ENCODE measurements at regions not wholly inside any gene's neighbourhood (a gene's known extent, or its start where the extent isn't known, plus 50 kb on each side); places are given as distances from the start of the nearest gene placed in this dataset.
"Not testable (repeated sequence)": the region's sequence is repeated elsewhere in the genome, so short reads cannot be mapped to it uniquely, and the experiment has no call there.

DNA sequence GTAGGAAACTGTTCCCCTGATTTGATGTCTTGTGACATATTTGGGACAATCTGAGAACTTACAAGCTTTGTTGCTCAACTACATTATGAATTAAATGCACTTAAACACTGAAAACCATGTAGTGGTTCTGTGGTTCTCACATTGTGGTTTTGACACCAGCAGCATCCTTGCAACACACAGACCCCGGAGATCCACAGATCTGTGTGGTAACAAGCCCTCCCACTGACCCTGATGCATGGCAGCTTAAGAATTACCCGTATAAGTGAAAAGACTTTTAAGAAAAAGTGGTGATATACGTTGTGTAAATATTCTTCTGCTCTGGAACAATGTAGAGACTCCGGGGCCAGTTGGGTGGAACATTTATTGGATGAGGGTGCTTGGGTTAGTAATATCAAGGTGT is 127.4 kb upstream of the ANKRD30BL start:
- H4K20me1 ChIP-seq (ENCODE audit: insufficient read depth); H3K79me2 ChIP-seq (ENCODE audit: insufficient read depth, low read depth); H3K27me3 ChIP-seq (ENCODE audit: insufficient read depth, low read depth); H2AFZ ChIP-seq (ENCODE audit: low read depth); H3K27ac ChIP-seq; H3K9ac ChIP-seq; H3K4me2 ChIP-seq; H3K36me3 ChIP-seq (ENCODE audit: insufficient read depth); H3K4me1 ChIP-seq (ENCODE audit: low read depth, poor library complexity, severe bottlenecking); H3K4me3 ChIP-seq (IDR thresholded peaks at IDR 0.05; ENCODE audit: insufficient read depth, low read depth, low read length): not testable (repeated sequence)

DNA sequence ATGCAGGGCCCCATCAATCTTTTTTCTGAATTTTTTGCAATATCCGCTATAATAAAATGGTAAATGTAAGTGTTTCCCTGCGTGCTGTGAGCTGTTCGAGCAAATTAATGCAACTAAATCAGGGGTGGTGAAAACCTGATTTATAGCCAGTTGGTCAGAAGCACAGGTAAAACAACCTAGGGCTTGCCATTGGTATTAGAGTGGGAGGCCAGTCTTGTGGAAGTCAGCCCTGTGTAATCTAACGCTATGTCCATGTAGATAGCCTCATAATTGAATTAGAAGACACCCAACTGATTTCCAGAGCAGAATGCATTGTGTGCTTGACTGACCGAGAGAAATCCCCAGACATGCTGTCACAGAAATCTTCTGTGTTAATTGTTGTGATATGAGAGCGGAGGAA is 126.8 kb upstream of the GPR39 start:
- not testable (repeated sequence) for H2AFZ ChIP-seq (ENCODE audit: low read depth); H3K4me2 ChIP-seq; H3K27ac ChIP-seq; H3K79me2 ChIP-seq (ENCODE audit: insufficient read depth, low read depth); H3K4me3 ChIP-seq (IDR thresholded peaks at IDR 0.05; ENCODE audit: insufficient read depth, low read depth, low read length); H3K27me3 ChIP-seq (ENCODE audit: insufficient read depth, low read depth); H3K36me3 ChIP-seq (ENCODE audit: insufficient read depth); H3K9ac ChIP-seq; H4K20me1 ChIP-seq (ENCODE audit: insufficient read depth); H3K4me1 ChIP-seq (ENCODE audit: low read depth, poor library complexity, severe bottlenecking)

DNA sequence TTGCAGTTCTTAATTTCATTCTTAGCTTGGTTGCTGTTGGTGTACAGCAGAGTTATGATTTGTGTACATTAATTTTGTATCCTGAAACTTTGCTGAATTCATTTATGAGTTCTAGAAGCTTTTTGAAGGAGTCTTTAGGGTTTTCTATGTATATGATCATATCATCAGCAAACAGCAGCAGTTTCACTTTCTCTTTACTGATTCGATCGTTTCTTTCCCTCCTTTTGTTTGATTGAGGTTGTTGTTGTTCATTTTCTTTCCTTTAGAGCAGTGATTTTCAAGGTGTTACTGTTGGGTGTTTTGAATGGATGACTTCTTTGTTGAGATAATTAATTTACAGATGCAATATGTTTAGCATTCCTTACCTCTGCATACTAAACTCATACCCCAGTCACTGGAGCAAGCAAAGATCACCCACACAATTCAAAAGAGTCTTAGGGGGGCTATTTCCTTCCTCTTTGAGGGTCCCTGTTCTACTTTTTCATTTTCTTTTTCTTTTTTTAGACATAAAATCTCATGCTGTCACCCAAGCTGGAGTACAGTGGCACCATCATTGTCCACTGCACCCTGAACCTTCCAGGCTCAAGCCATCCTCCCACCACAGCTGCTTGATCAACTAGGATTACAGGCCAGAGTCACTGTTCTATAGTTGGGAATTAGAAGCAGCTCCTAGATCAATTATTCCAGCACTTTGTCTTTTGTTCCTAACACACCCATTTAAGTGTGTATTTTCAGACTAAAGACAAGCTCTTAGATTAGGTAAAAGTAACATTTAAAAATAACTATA is 115.8 kb upstream of the GPR39 start:
- not testable (repeated sequence) for H3K4me3 ChIP-seq (IDR thresholded peaks at IDR 0.05; ENCODE audit: insufficient read depth, low read depth, low read length); H3K79me2 ChIP-seq (ENCODE audit: insufficient read depth, low read depth); H3K4me1 ChIP-seq (ENCODE audit: low read depth, poor library complexity, severe bottlenecking); H3K27me3 ChIP-seq (ENCODE audit: insufficient read depth, low read depth); H3K36me3 ChIP-seq (ENCODE audit: insufficient read depth); H4K20me1 ChIP-seq (ENCODE audit: insufficient read depth)
- peak overlapping the region; percentile 46; the same call in 1 of the 2 replicates for H3K27ac ChIP-seq
- peak overlapping the region; percentile 66 for H2AFZ ChIP-seq (ENCODE audit: low read depth)
- H3K4me2 ChIP-seq: peak overlapping the region; percentile 71
- peak overlapping the region; percentile 63; the same call in 1 of the 2 replicates for H3K9ac ChIP-seq

DNA sequence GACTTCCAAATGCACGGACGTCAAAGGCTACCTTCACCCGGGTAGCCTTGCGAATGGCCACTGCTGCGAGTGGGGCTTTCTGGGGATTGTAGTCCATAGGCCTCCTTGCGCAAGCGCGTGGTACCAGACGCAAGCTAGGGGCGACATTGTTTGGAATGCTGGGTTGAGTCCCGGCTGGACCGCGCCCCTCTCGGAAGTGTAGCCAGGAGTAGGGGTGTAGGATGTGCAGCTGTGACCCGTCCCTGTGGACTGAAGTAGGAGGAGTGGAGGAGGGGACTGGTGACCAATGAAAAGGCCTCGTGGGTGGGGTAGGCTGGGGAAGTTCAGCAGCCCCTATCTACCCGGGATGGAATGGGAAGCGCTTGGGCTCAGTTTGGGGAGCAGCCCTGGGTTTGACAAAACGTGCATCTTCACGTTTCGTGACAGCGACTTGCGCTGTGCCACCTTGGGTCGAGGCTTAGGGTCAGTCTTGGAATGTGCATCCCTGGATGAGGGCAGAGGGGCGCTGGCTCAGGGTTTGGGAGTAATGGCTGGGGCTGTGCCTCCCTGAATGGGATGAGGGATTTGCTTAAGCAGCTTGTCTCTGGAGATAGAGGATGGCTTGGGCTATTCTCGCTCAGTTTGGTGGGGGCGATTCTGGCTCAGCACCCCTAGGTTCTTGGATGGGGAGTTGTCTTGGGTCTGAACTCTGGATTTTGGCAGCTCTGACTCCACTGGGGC is 111.8 kb upstream of the GPR39 start:
- not testable (repeated sequence) for H3K4me2 ChIP-seq; H3K79me2 ChIP-seq (ENCODE audit: insufficient read depth, low read depth); H4K20me1 ChIP-seq (ENCODE audit: insufficient read depth); H3K4me1 ChIP-seq (ENCODE audit: low read depth, poor library complexity, severe bottlenecking); H3K27me3 ChIP-seq (ENCODE audit: insufficient read depth, low read depth); H3K36me3 ChIP-seq (ENCODE audit: insufficient read depth); H3K4me3 ChIP-seq (IDR thresholded peaks at IDR 0.05; ENCODE audit: insufficient read depth, low read depth, low read length); H3K9ac ChIP-seq; H3K27ac ChIP-seq; H2AFZ ChIP-seq (ENCODE audit: low read depth)

DNA sequence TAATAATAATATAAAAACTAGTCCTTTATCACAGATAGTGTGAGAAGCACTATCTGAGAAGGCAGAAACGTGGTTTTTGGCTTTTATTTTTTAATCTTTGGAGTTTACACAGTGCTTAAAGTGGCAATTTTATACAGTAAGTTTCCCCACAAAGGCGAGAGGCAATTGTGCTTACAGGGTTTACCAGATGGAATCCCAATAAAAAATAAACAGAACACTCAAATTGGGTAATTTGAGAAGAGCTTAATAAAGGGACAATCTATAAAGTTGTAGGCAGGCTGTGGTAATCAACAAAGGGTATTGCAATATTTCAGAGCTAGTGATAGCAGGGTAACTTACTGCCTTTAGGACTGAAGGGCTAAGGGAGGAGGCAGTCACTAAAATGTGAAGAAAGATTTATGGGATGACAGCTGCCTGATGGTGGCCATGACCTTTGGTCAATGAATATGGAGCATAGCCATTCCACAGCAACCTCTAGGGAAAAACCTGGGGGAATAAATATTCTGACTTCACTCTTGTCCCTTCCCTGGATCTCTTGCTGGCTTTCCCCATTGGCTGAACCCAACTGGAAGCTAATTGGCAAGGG is 108.9 kb upstream of the GPR39 start:
- H3K27ac ChIP-seq; H4K20me1 ChIP-seq (ENCODE audit: insufficient read depth); H3K4me3 ChIP-seq (IDR thresholded peaks at IDR 0.05; ENCODE audit: insufficient read depth, low read depth, low read length); H2AFZ ChIP-seq (ENCODE audit: low read depth); H3K4me2 ChIP-seq; H3K36me3 ChIP-seq (ENCODE audit: insufficient read depth); H3K79me2 ChIP-seq (ENCODE audit: insufficient read depth, low read depth); H3K4me1 ChIP-seq (ENCODE audit: low read depth, poor library complexity, severe bottlenecking); H3K9ac ChIP-seq; H3K27me3 ChIP-seq (ENCODE audit: insufficient read depth, low read depth): not testable (repeated sequence)

DNA sequence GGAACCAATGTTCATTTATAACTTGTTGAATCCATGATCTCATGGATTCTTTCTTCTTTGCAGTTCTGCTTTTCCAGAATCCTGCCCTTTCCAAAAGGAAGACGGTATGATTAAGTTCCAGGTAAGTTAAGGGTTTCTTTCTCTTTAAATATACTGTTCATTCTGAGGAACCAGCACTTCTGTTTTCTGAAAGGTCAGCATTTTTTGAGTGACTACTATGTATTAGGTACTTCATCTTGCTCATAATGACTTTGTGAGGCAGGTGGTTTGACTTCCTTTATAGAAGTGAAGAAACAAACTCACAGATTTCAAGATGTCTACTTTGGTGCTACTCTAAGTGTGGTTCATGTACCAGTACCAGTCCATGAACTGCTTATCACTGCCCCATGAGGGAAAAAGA is 107.4 kb upstream of the GPR39 start:
- H3K79me2 ChIP-seq (ENCODE audit: insufficient read depth, low read depth); H4K20me1 ChIP-seq (ENCODE audit: insufficient read depth); H3K27me3 ChIP-seq (ENCODE audit: insufficient read depth, low read depth): not testable (repeated sequence)

DNA sequence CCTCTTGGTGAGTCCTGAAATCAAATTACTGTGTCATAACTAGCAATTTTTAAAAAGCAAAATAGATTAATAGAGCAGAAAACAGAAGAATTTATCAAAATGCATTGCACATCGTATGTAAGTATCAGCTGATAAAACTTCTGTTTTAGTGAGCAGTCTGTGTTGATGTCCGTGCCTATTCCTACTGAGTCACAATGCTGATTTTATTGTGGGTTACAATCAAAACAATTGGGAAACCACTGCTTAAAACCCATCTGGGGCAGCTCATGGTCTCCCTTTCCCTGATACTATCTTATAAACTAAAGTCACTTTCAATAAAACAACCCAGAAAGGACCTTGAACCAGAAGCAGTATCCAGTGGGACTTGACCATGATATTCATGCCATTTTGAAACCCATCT is 101.1 kb upstream of the GPR39 start:
- H3K27ac ChIP-seq; H3K4me1 ChIP-seq (ENCODE audit: low read depth, poor library complexity, severe bottlenecking); H3K79me2 ChIP-seq (ENCODE audit: insufficient read depth, low read depth); H4K20me1 ChIP-seq (ENCODE audit: insufficient read depth); H3K4me2 ChIP-seq; H3K27me3 ChIP-seq (ENCODE audit: insufficient read depth, low read depth); H3K4me3 ChIP-seq (IDR thresholded peaks at IDR 0.05; ENCODE audit: insufficient read depth, low read depth, low read length); H3K36me3 ChIP-seq (ENCODE audit: insufficient read depth); H2AFZ ChIP-seq (ENCODE audit: low read depth); H3K9ac ChIP-seq: not testable (repeated sequence)

More for the DNA sequence above, 107.4 kb upstream of the GPR39 start:
- not testable (repeated sequence) for H3K36me3 ChIP-seq (ENCODE audit: insufficient read depth); H3K9ac ChIP-seq; H3K4me2 ChIP-seq; H2AFZ ChIP-seq (ENCODE audit: low read depth); H3K27ac ChIP-seq; H3K4me1 ChIP-seq (ENCODE audit: low read depth, poor library complexity, severe bottlenecking); H3K4me3 ChIP-seq (IDR thresholded peaks at IDR 0.05; ENCODE audit: insufficient read depth, low read depth, low read length)

DNA sequence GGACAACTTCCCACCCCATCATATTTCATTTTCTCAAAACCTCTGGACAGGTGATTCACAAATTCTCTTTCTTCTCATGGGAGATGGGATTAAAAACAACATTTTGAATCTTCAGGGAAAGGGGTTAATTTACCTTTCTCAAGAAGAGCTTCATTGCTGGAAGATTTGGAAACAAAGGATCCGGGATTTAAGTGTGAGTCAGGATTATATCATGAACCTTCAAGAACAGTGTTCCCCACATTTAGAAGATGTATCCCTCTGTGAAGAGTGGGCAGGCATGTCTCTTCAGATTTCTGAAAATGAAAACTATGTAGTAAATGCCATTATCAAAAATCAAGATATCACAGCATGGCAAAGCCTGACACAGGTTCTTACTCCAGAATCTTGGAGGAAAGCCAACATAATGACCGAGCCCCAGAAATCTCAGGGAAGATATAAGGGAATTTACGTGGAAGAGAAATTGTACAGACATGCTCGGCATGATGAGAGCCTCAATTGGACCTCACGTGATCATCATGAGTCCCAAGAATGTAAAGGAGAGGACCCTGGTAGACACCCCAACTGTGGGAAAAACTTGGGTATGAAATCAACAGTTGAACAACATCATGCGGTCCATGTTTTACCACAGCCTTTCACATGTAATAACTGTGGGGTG is 99.5 kb upstream of the GPR39 start:
- H2AFZ ChIP-seq (ENCODE audit: low read depth); H3K9ac ChIP-seq; H3K27me3 ChIP-seq (ENCODE audit: insufficient read depth, low read depth); H3K4me1 ChIP-seq (ENCODE audit: low read depth, poor library complexity, severe bottlenecking); H3K4me3 ChIP-seq (IDR thresholded peaks at IDR 0.05; ENCODE audit: insufficient read depth, low read depth, low read length); H3K79me2 ChIP-seq (ENCODE audit: insufficient read depth, low read depth); H3K4me2 ChIP-seq; H3K36me3 ChIP-seq (ENCODE audit: insufficient read depth); H3K27ac ChIP-seq; H4K20me1 ChIP-seq (ENCODE audit: insufficient read depth): not testable (repeated sequence)

DNA sequence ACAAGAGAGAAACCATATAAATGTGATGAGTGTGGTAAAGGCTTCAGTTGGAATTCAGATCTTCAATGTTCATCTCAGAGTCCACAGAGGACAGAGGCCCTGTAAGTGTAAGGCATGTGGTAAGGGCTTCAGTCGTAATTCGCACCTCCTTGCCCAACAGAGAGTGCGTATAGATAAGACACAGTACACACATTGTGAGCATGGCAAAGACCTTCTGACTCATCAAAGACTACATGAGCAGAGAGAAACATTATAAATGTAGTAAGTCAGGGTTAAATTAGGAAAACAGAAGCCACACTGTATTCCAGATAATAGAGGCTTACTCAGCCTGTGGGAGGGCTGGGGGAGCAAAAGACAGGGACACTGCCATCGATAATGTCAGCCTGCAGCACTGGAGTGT is 98.1 kb upstream of the GPR39 start:
- not testable (repeated sequence) for H3K36me3 ChIP-seq (ENCODE audit: insufficient read depth)

DNA sequence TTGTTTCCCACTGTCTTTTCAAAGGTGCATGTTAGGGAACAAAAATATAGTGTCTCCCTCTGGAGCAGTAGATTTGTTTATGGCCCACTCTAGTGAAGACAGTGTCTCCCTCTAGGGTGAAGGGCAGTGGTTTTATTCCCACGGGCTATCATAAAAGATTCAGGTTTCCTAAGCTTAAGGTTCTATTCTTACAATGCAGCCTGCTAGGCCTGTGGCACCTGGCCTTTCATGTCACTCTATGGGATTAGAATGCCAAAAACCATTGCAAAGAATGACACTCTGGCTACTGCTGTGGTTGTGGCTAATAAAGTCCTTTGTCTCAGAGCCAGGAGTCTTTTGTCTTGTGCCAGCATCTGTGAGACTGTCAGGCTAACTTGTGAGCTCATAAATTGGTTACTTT is 92.6 kb upstream of the GPR39 start:
- H2AFZ ChIP-seq (ENCODE audit: low read depth); H3K4me3 ChIP-seq (IDR thresholded peaks at IDR 0.05; ENCODE audit: insufficient read depth, low read depth, low read length); H3K4me2 ChIP-seq; H3K36me3 ChIP-seq (ENCODE audit: insufficient read depth); H4K20me1 ChIP-seq (ENCODE audit: insufficient read depth); H3K79me2 ChIP-seq (ENCODE audit: insufficient read depth, low read depth); H3K9ac ChIP-seq; H3K27ac ChIP-seq; H3K27me3 ChIP-seq (ENCODE audit: insufficient read depth, low read depth); H3K4me1 ChIP-seq (ENCODE audit: low read depth, poor library complexity, severe bottlenecking): not testable (repeated sequence)

More for the DNA sequence above, 98.1 kb upstream of the GPR39 start:
- not testable (repeated sequence) for H3K27me3 ChIP-seq (ENCODE audit: insufficient read depth, low read depth); H3K27ac ChIP-seq; H3K9ac ChIP-seq; H3K4me1 ChIP-seq (ENCODE audit: low read depth, poor library complexity, severe bottlenecking); H3K4me3 ChIP-seq (IDR thresholded peaks at IDR 0.05; ENCODE audit: insufficient read depth, low read depth, low read length); H3K79me2 ChIP-seq (ENCODE audit: insufficient read depth, low read depth); H4K20me1 ChIP-seq (ENCODE audit: insufficient read depth); H2AFZ ChIP-seq (ENCODE audit: low read depth); H3K4me2 ChIP-seq

All from KMS-11 (cell line).